GM21825 (cell line): ENCODE measurements at regions not wholly inside any gene's neighbourhood (a gene's known extent, or its start where the extent isn't known, plus 50 kb on each side); places are given as distances from the start of the nearest gene placed in this dataset.

Experiments
- ATAC-seq: cut with Tn5 transposase; IDR thresholded peaks from one replicate; pipeline ENCODE4 v1.9.1; 2021; ENCODE audit warnings: mild to moderate bottlenecking, moderate library complexity; ENCODE audit not compliant: unreplicated experiment

GRCh38 chr4:151998723-151999122 lies 237.9 kb upstream of the GATB start:
- ATAC-seq = no peak

GRCh38 chr4:151997461-151997860 lies 236.7 kb upstream of the GATB start:
- ATAC-seq = no peak

- ATAC-seq = no peak
Measured at GRCh38 chr4:151994429-151994828, 233.6 kb upstream of the GATB start.

- no peak for ATAC-seq
Measured at GRCh38 chr4:151993521-151993920, 232.7 kb upstream of the GATB start.

- no peak for ATAC-seq
Measured at GRCh38 chr4:151992332-151993154, 231.7 kb upstream of the GATB start.

- ATAC-seq = no peak
Measured at GRCh38 chr4:151991884-151992167, 231.0 kb upstream of the GATB start.

- ATAC-seq = no peak
Measured at GRCh38 chr4:151991001-151991883, 230.4 kb upstream of the GATB start.

- ATAC-seq = no peak
Measured at GRCh38 chr4:151990201-151990600, 229.4 kb upstream of the GATB start.

- ATAC-seq = no peak
Measured at GRCh38 chr4:151988591-151988990, 227.8 kb upstream of the GATB start.

- ATAC-seq = no peak
Measured at GRCh38 chr4:151987606-151988005, 226.8 kb upstream of the GATB start.

- no peak for ATAC-seq
Measured at GRCh38 chr4:151983854-151984253, 223.0 kb upstream of the GATB start.

GRCh38 chr4:151979819-151980218 lies 219.0 kb upstream of the GATB start:
- ATAC-seq = no peak

GRCh38 chr4:151968643-151969042 lies 207.8 kb upstream of the GATB start:
- no peak for ATAC-seq

- no peak for ATAC-seq
Measured at GRCh38 chr4:151967074-151967473, 206.3 kb upstream of the GATB start.

GRCh38 chr4:151962138-151962823 lies 201.5 kb upstream of the GATB start:
- ATAC-seq = no peak

- ATAC-seq = no peak
Measured at GRCh38 chr4:151961456-151961855, 200.6 kb upstream of the GATB start.

- ATAC-seq = no peak
Measured at GRCh38 chr4:151960449-151961230, 199.8 kb upstream of the GATB start.

GRCh38 chr4:151957153-151957552 lies 196.3 kb upstream of the GATB start:
- ATAC-seq = no peak

GRCh38 chr4:151955721-151956380 lies 195.0 kb upstream of the GATB start:
- ATAC-seq = no peak

GRCh38 chr4:151953795-151954372 lies 193.1 kb upstream of the GATB start:
- ATAC-seq = no peak
